ENCODE measurements at regions not wholly inside any gene's neighbourhood (a gene's known extent, or its start where the extent isn't known, plus 50 kb on each side); places are given as distances from the start of the nearest gene placed in this dataset.
"Not testable (repeated sequence)": the region's sequence is repeated elsewhere in the genome, so short reads cannot be mapped to it uniquely, and the experiment has no call there.

DNA sequence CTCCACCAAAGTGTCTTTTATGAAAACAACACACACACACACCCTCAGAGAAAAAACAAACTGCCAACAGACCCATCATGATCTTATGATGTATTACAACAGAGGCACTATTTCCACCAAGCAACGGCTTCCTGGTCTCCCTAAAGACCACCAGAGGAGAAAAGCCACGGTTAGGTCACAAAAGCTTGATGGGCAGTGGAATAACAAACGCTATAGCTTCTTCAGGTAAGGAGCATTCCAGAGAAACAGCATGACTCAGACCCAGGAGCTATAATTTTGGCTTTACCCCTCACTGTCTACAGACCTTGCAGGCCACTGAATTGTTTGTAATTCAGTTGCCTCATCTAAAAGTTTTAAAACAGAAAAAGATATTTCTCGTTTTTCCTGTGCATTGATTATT is 105.7 kb upstream of the GPR141 start:
- no peaks in the 10 kb centered on the region for H3K36me3 ChIP-seq (ENCODE audit: insufficient read depth, low read length)
- intact Hi-C loops (cut with DNase I, micrococcal nuclease): no loop called here
- no peak overlapping the region for H3K27ac ChIP-seq (ENCODE audit: low read depth in 1 of 2, low read length in 2 of 2)
- CTCF ChIA-PET: no interaction called here
- peaks cover 0 to 5% of the 10 kb centered on the region in 2 experiments for H3K27me3 ChIP-seq (ENCODE audit: control insufficient read depth in 1 of 2, insufficient read depth in 2 of 2, low read length in 2 of 2)
- DNase-seq: no peak
- no peak for ATAC-seq (ENCODE audit: poor library complexity)
- Mint-ChIP-seq H3K27ac (no peak overlapping the region), H3K36me3 (ENCODE audit: low read depth) (no peaks in the 10 kb centered on the region), H3K27me3 (peaks cover 1% of the 10 kb centered on the region), H3K4me1 (ENCODE audit: low read depth) (no peaks in the 10 kb centered on the region), H3K9me3 (no peaks in the 10 kb centered on the region), H3K4me3 (no peak overlapping the region)
- TF ChIP-seq, protein P1, sequence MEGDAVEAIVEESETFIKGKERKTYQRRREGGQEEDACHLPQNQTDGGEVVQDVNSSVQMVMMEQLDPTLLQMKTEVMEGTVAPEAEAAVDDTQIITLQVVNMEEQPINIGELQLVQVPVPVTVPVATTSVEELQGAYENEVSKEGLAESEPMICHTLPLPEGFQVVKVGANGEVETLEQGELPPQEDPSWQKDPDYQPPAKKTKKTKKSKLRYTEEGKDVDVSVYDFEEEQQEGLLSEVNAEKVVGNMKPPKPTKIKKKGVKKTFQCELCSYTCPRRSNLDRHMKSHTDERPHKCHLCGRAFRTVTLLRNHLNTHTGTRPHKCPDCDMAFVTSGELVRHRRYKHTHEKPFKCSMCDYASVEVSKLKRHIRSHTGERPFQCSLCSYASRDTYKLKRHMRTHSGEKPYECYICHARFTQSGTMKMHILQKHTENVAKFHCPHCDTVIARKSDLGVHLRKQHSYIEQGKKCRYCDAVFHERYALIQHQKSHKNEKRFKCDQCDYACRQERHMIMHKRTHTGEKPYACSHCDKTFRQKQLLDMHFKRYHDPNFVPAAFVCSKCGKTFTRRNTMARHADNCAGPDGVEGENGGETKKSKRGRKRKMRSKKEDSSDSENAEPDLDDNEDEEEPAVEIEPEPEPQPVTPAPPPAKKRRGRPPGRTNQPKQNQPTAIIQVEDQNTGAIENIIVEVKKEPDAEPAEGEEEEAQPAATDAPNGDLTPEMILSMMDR (IDR thresholded peaks at IDR 0.05): no peak
- POLR2A ChIA-PET: no interaction called here
- no peak overlapping the region for H3K4me3 ChIP-seq (ENCODE audit: low read length)
- H3K9me3 ChIP-seq (ENCODE audit: control insufficient read depth in 1 of 2, insufficient read depth in 1 of 2, low read length in 2 of 2): no peaks in the 10 kb centered on the region
- H3K4me1 ChIP-seq (ENCODE audit: insufficient read depth, low read length): no peaks in the 10 kb centered on the region

DNA sequence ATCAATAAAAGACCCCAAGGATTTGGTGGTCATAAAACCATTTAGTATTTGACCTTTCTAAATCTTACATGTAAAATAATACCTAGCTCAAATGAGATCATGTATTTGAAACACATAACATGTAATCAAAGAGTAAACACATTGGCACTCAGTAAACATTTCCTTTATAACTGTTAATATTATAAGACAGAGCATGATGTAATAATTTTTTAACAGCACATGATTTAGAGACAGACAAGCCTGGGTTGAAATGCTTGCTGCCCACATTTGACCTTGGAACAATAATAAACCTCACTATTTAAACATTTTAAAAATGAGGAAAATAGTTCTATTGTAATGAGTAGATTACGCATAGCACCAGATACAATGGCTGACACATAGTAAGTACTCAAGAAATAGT is 105.2 kb upstream of the GPR141 start:
- H3K4me3 Mint-ChIP-seq: no peak overlapping the region
- H3K27me3 ChIP-seq (ENCODE audit: control insufficient read depth in 1 of 2, insufficient read depth in 2 of 2, low read length in 2 of 2): peaks cover 0 to 6% of the 10 kb centered on the region in 2 experiments
- DNase-seq (no peak), ATAC-seq (ENCODE audit: poor library complexity) (no peak)
- no peaks in the 10 kb centered on the region for H3K4me1 Mint-ChIP-seq (ENCODE audit: low read depth)
- peaks cover 4% of the 10 kb centered on the region for H3K27me3 Mint-ChIP-seq
- no peak overlapping the region for H3K4me3 ChIP-seq (ENCODE audit: low read length)
- TF ChIP-seq, protein P1 (IDR thresholded peaks at IDR 0.05): no peak
- POLR2A ChIA-PET: no interaction called here
- H3K27ac ChIP-seq (ENCODE audit: low read depth in 1 of 2, low read length in 2 of 2): no peak overlapping the region
- no peaks in the 10 kb centered on the region for H3K36me3 Mint-ChIP-seq (ENCODE audit: low read depth)
- no peaks in the 10 kb centered on the region for H3K36me3 ChIP-seq (ENCODE audit: insufficient read depth, low read length)
- CTCF ChIA-PET: no interaction called here
- intact Hi-C loops (cut with DNase I, micrococcal nuclease): no loop called here
- H3K27ac Mint-ChIP-seq: no peak overlapping the region
- H3K4me1 ChIP-seq (ENCODE audit: insufficient read depth, low read length): no peaks in the 10 kb centered on the region
- no peaks in the 10 kb centered on the region for H3K9me3 ChIP-seq (ENCODE audit: control insufficient read depth in 1 of 2, insufficient read depth in 1 of 2, low read length in 2 of 2)
- H3K9me3 Mint-ChIP-seq: no peaks in the 10 kb centered on the region

- intact Hi-C loops (cut with DNase I, micrococcal nuclease): no loop called here
- H3K4me1 Mint-ChIP-seq (ENCODE audit: low read depth): no peaks in the 10 kb centered on the region
- peaks cover 13% of the 10 kb centered on the region for H3K27me3 Mint-ChIP-seq
- no peak overlapping the region for H3K4me3 Mint-ChIP-seq
- Histone ChIP-seq H3K36me3 (ENCODE audit: insufficient read depth, low read length) (no peaks in the 10 kb centered on the region), H3K4me1 (ENCODE audit: insufficient read depth, low read length) (no peaks in the 10 kb centered on the region), H3K27me3 (ENCODE audit: control insufficient read depth in 1 of 2, insufficient read depth in 2 of 2, low read length in 2 of 2) (peaks cover 2 to 4% of the 10 kb centered on the region in 2 experiments), H3K27ac (ENCODE audit: low read depth in 1 of 2, low read length in 2 of 2) (no peak overlapping the region), H3K4me3 (ENCODE audit: low read length) (no peak overlapping the region), H3K9me3 (ENCODE audit: control insufficient read depth in 1 of 2, insufficient read depth in 1 of 2, low read length in 2 of 2) (no peaks in the 10 kb centered on the region)
- no peaks in the 10 kb centered on the region for H3K9me3 Mint-ChIP-seq
- no peaks in the 10 kb centered on the region for H3K36me3 Mint-ChIP-seq (ENCODE audit: low read depth)
- TF ChIP-seq, protein P1 (IDR thresholded peaks at IDR 0.05): no peak
- ChIA-PET CTCF (no interaction called here), POLR2A (no interaction called here)
- ATAC-seq (ENCODE audit: poor library complexity) (no peak), DNase-seq (no peak)
- no peak overlapping the region for H3K27ac Mint-ChIP-seq
Observed at GRCh38 chr7:37580376-37580775, 103.2 kb upstream of the GPR141 start.

- ATAC-seq (ENCODE audit: poor library complexity); H3K9me3 Mint-ChIP-seq; H3K27ac Mint-ChIP-seq; H3K4me1 Mint-ChIP-seq (ENCODE audit: low read depth); H3K4me3 ChIP-seq (ENCODE audit: low read length); H3K27ac ChIP-seq (ENCODE audit: low read depth in 1 of 2, low read length in 2 of 2); intact Hi-C loops (cut with DNase I, micrococcal nuclease); H3K27me3 ChIP-seq (ENCODE audit: control insufficient read depth in 1 of 2, insufficient read depth in 2 of 2, low read length in 2 of 2); H3K4me1 ChIP-seq (ENCODE audit: insufficient read depth, low read length); H3K36me3 Mint-ChIP-seq (ENCODE audit: low read depth); H3K36me3 ChIP-seq (ENCODE audit: insufficient read depth, low read length); DNase-seq; H3K9me3 ChIP-seq (ENCODE audit: control insufficient read depth in 1 of 2, insufficient read depth in 1 of 2, low read length in 2 of 2); POLR2A ChIA-PET; CTCF ChIA-PET; H3K4me3 Mint-ChIP-seq: not testable (repeated sequence)
- peaks cover 44% of the 10 kb centered on the region for H3K27me3 Mint-ChIP-seq
Observed at GRCh38 chr7:37584651-37585463, 98.7 kb upstream of the GPR141 start.
